Trophoblast cell (in vitro differentiated cells and primary cell): ENCODE measurements at regions not wholly inside any gene's neighbourhood (a gene's known extent, or its start where the extent isn't known, plus 50 kb on each side); places are given as distances from the start of the nearest gene placed in this dataset.

Experiments
- DNase-seq, 2 donors: peaks; one replicate each; pipeline ENCODE4 v3.0.0-alpha.2; 2016
- H2AFZ ChIP-seq: 2 replicates; pipeline ENCODE4 v1.6.1; 2013; ENCODE audit warnings: low read length, moderate library complexity, mild to moderate bottlenecking; ENCODE audit not compliant: insufficient read depth, poor library complexity
- H2AK5ac ChIP-seq: 2 replicates; pipeline ENCODE4 v1.6.1; 2013; ENCODE audit warnings: mild to moderate bottlenecking, low read length
- H2BK120ac ChIP-seq: 2 replicates; pipeline ENCODE4 v1.6.1; 2013; ENCODE audit warnings: low read length, mild to moderate bottlenecking, moderate library complexity; ENCODE audit not compliant: insufficient read depth, poor library complexity
- H2BK12ac ChIP-seq: 2 replicates; pipeline ENCODE4 v1.6.1; 2013; ENCODE audit warnings: mild to moderate bottlenecking, low read length, moderate library complexity
- H2BK5ac ChIP-seq: 2 replicates; pipeline ENCODE4 v1.6.1; 2013; ENCODE audit warnings: low read length, low read depth, moderate library complexity, mild to moderate bottlenecking; ENCODE audit not compliant: poor library complexity
- H3K14ac ChIP-seq: 2 replicates; pipeline ENCODE4 v1.6.1; 2013; ENCODE audit warnings: mild to moderate bottlenecking, low read length
- H3K18ac ChIP-seq: 2 replicates; pipeline ENCODE4 v1.6.1; 2013; ENCODE audit warnings: mild to moderate bottlenecking, low read length
- H3K23ac ChIP-seq: 2 replicates; pipeline ENCODE4 v1.6.1; 2013; ENCODE audit warnings: low read length
- H3K27ac ChIP-seq: 2 replicates; pipeline ENCODE4 v1.5.1; 2013; ENCODE audit warnings: low read depth, mild to moderate bottlenecking, inconsistent platforms, low read length, moderate library complexity
- H3K27me3 ChIP-seq: 2 replicates; pipeline ENCODE4 v1.6.1; 2013; ENCODE audit warnings: inconsistent platforms, mild to moderate bottlenecking, low read length, moderate library complexity; ENCODE audit not compliant: insufficient read depth
- H3K36me3 ChIP-seq, 2 experiments: 1 replicate in 1 of 2; 2 replicates in 1 of 2; pipeline ENCODE4 v1.6.1; 2013; ENCODE audit warnings: low read length in 2 of 2, mild to moderate bottlenecking in 2 of 2, moderate library complexity in 1 of 2; ENCODE audit not compliant: insufficient read depth in 2 of 2, control insufficient read depth in 1 of 2
- H3K4ac ChIP-seq: 2 replicates; pipeline ENCODE4 v1.6.1; 2013; ENCODE audit warnings: low read depth, mild to moderate bottlenecking, low read length, moderate library complexity
- H3K4me1 ChIP-seq, 2 experiments: 1 replicate in 1 of 2; 2 replicates in 1 of 2; pipeline ENCODE4 v1.6.1; 2013; ENCODE audit warnings: low read length in 2 of 2, mild to moderate bottlenecking in 2 of 2, moderate library complexity in 1 of 2; ENCODE audit not compliant: insufficient read depth in 2 of 2, control insufficient read depth in 1 of 2
- H3K4me2 ChIP-seq: 2 replicates; pipeline ENCODE4 v1.6.1; 2013; ENCODE audit warnings: inconsistent platforms, mild to moderate bottlenecking, low read length, moderate library complexity
- H3K4me3 ChIP-seq: 2 replicates; pipeline ENCODE4 v1.5.1; 2013; ENCODE audit warnings: mild to moderate bottlenecking, low read depth, low read length, inconsistent platforms
- H3K79me1 ChIP-seq: one replicate; pipeline ENCODE4 v1.6.1; 2013; ENCODE audit warnings: low read length
- H3K79me2 ChIP-seq: 2 replicates; pipeline ENCODE4 v1.6.1; 2013; ENCODE audit warnings: low read length, mild to moderate bottlenecking; ENCODE audit not compliant: control insufficient read depth, insufficient read depth, poor library complexity
- H3K9ac ChIP-seq: 2 replicates; pipeline ENCODE4 v1.6.1; 2013; ENCODE audit warnings: mild to moderate bottlenecking, low read length
- H3K9me3 ChIP-seq: 2 replicates; pipeline ENCODE4 v1.6.1; 2013; ENCODE audit warnings: low read depth, mild to moderate bottlenecking, control low read depth, inconsistent platforms, low read length; ENCODE audit not compliant: insufficient read depth
- H4K12ac ChIP-seq: 2 replicates; pipeline ENCODE4 v1.6.1; 2013; ENCODE audit warnings: low read depth, mild to moderate bottlenecking, low read length, moderate library complexity
- H4K8ac ChIP-seq: 2 replicates; pipeline ENCODE4 v1.6.1; 2013; ENCODE audit warnings: low read depth, mild to moderate bottlenecking, low read length, moderate library complexity
- H4K91ac ChIP-seq: one replicate; pipeline ENCODE4 v1.6.1; 2013; ENCODE audit warnings: low read depth, mild to moderate bottlenecking, low read length, moderate library complexity
- WGBS: extraction: QIAGEN DNeasy Blood & Tissue Kit; methylation state at CpG from one replicate; pipeline ENCODE4 v1.1.7; 2013; ENCODE audit warnings: missing lambda C conversion rate; ENCODE audit not compliant: insufficient read length, insufficient coverage; ENCODE audit errors: extremely low coverage; 5-methylcytosine and 5-hydroxymethylcytosine counted together

DNA sequence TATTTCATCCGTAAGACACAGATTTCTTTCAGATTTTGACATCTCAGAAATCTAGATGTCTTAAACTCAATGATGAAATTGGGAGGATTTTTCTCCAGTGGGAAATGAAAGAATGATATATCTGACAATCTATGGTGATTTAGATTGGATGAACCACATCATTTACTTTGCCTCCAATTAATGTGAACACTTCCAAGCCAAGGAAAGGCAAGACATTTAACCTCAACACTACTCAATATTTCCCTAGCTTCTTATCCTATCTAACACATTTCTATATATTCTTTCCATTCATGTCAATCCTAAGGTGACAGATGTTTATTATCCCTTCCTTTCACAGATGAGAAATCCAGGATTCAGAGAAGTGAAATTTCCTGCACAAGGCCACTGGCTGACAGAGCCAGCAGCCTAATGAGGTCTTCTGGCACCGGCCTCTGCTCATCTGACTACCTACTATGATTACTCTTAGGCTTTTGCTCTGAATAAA lies 327.6 kb downstream of the IRS1 start:
- H3K36me3 ChIP-seq: no peaks in the 10 kb centered on the region
- H3K23ac ChIP-seq: no peak overlapping the region
- WGBS: no CpG with 5 or more reads among the region's 2 CpGs
- no peaks in the 10 kb centered on the region for H3K27me3 ChIP-seq
- H3K4me1 ChIP-seq: peaks cover 5 to 8% of the 10 kb centered on the region in 2 experiments
- no peak overlapping the region for H3K18ac ChIP-seq
- no peak overlapping the region for H2BK12ac ChIP-seq
- H2BK5ac ChIP-seq: no peak overlapping the region
- H4K91ac ChIP-seq: no peak overlapping the region
- H3K4me3 ChIP-seq: no peak overlapping the region
- peaks cover 9% of the 10 kb centered on the region for H3K79me1 ChIP-seq
- no peaks in the 10 kb centered on the region for H3K9me3 ChIP-seq
- no peak overlapping the region for H3K27ac ChIP-seq
- no peak overlapping the region for H4K12ac ChIP-seq
- H2BK120ac ChIP-seq: no peak overlapping the region
- no peak overlapping the region for H2AFZ ChIP-seq
- H3K79me2 ChIP-seq: peaks cover 2% of the 10 kb centered on the region
- H3K4ac ChIP-seq: no peak overlapping the region
- no peak overlapping the region for H3K9ac ChIP-seq
- no peak overlapping the region for H4K8ac ChIP-seq
- no peak for DNase-seq
- H3K14ac ChIP-seq: no peak overlapping the region
- no peak overlapping the region for H2AK5ac ChIP-seq
- H3K4me2 ChIP-seq: no peak overlapping the region

DNA sequence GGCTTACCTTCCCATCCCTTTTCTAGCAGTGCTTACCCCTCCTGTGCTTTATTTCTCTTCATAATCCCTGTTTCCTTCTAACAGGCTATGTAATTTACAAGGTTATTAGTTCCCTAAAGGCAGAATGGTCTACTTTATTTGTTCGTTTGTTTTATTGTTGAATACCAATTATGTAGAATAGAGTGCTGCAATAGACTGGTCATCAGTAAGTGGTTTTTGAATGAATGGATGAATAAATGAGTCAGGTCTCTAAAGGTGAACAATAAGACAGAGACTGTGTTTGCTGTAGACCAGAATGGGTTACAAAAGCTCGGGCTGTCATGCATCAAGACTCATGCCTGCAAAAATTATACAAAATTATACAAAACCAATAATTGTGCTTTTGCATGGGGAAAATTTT lies 332.0 kb downstream of the IRS1 start:
- no peak overlapping the region for H2AK5ac ChIP-seq
- H3K9me3 ChIP-seq: no peaks in the 10 kb centered on the region
- H4K8ac ChIP-seq: no peak overlapping the region
- no peak overlapping the region for H2BK12ac ChIP-seq
- no peak overlapping the region for H3K27ac ChIP-seq
- no peak overlapping the region for H3K23ac ChIP-seq
- no peaks in the 10 kb centered on the region for H3K79me1 ChIP-seq
- peaks cover 0 to 7% of the 10 kb centered on the region in 2 experiments for H3K4me1 ChIP-seq
- H3K14ac ChIP-seq: no peak overlapping the region
- H3K4me3 ChIP-seq: no peak overlapping the region
- H3K36me3 ChIP-seq: no peaks in the 10 kb centered on the region
- H4K91ac ChIP-seq: no peak overlapping the region
- H4K12ac ChIP-seq: no peak overlapping the region
- H3K4ac ChIP-seq: no peak overlapping the region
- H2AFZ ChIP-seq: no peak overlapping the region
- no peak overlapping the region for H3K4me2 ChIP-seq
- no CpG with 5 or more reads among the region's 2 CpGs for WGBS
- no peak overlapping the region for H2BK120ac ChIP-seq
- H2BK5ac ChIP-seq: no peak overlapping the region
- H3K18ac ChIP-seq: no peak overlapping the region
- DNase-seq: no peak
- H3K79me2 ChIP-seq: no peaks in the 10 kb centered on the region
- H3K27me3 ChIP-seq: no peaks in the 10 kb centered on the region
- no peak overlapping the region for H3K9ac ChIP-seq

- no peak overlapping the region for H4K91ac ChIP-seq
- H3K4me2 ChIP-seq: no peak overlapping the region
- no peak overlapping the region for H3K4ac ChIP-seq
- H3K9ac ChIP-seq: no peak overlapping the region
- H2BK120ac ChIP-seq: no peak overlapping the region
- no peaks in the 10 kb centered on the region for H3K79me1 ChIP-seq
- no peak overlapping the region for H2BK12ac ChIP-seq
- H3K23ac ChIP-seq: no peak overlapping the region
- no peaks in the 10 kb centered on the region for H3K36me3 ChIP-seq
- no CpG with 5 or more reads among the region's 6 CpGs for WGBS
- H4K12ac ChIP-seq: no peak overlapping the region
- no peaks in the 10 kb centered on the region for H3K9me3 ChIP-seq
- DNase-seq: peak; percentile 29 to 60
- H4K8ac ChIP-seq: no peak overlapping the region
- H2AK5ac ChIP-seq: no peak overlapping the region
- no peak overlapping the region for H3K18ac ChIP-seq
- no peak overlapping the region for H2BK5ac ChIP-seq
- H3K4me3 ChIP-seq: no peak overlapping the region
- H3K27me3 ChIP-seq: no peaks in the 10 kb centered on the region
- peaks cover 0 to 7% of the 10 kb centered on the region in 2 experiments for H3K4me1 ChIP-seq
- no peaks in the 10 kb centered on the region for H3K79me2 ChIP-seq
- H3K27ac ChIP-seq: no peak overlapping the region
- H2AFZ ChIP-seq: no peak overlapping the region
- H3K14ac ChIP-seq: no peak overlapping the region
Measured at GRCh38 chr2:226467221-226467620, 332.4 kb downstream of the IRS1 start.

DNA sequence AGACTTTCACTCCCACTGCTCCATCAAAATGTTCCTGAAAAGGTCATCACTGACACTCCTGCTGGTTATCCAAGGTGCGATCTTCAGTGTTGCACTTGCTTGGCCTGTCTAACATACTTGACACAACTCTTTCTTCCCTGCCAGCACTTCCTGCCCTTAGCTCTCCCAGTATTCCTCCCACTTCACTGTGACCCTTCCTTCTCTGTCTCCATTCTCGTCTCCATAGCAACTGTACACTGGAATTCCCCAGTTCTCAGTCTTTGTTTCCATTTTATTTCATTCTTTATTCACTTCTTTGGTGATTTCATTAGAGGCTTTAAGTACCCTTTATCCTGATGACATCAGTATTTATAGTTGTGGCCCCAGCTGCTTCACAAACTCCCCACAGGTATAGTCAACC lies 333.0 kb downstream of the IRS1 start:
- no peak overlapping the region for H2BK5ac ChIP-seq
- H3K18ac ChIP-seq: no peak overlapping the region
- H3K23ac ChIP-seq: no peak overlapping the region
- H2AK5ac ChIP-seq: no peak overlapping the region
- no peak overlapping the region for H2AFZ ChIP-seq
- peaks cover 0 to 7% of the 10 kb centered on the region in 2 experiments for H3K4me1 ChIP-seq
- no peak overlapping the region for H3K27ac ChIP-seq
- no peaks in the 10 kb centered on the region for H3K79me2 ChIP-seq
- no peaks in the 10 kb centered on the region for H3K9me3 ChIP-seq
- no peak overlapping the region for H2BK120ac ChIP-seq
- no peak overlapping the region for H2BK12ac ChIP-seq
- H3K4ac ChIP-seq: no peak overlapping the region
- H3K4me3 ChIP-seq: no peak overlapping the region
- no peak overlapping the region for H4K91ac ChIP-seq
- no peak overlapping the region for H3K4me2 ChIP-seq
- H4K12ac ChIP-seq: no peak overlapping the region
- no peaks in the 10 kb centered on the region for H3K27me3 ChIP-seq
- H4K8ac ChIP-seq: no peak overlapping the region
- H3K9ac ChIP-seq: no peak overlapping the region
- H3K79me1 ChIP-seq: no peaks in the 10 kb centered on the region
- WGBS: no CpG with 5 or more reads among the region's 2 CpGs
- DNase-seq: peak in 1 of 2 donors; percentile 13
- H3K14ac ChIP-seq: no peak overlapping the region
- H3K36me3 ChIP-seq: no peaks in the 10 kb centered on the region
